ENCODE measurements at regions not wholly inside any gene's neighbourhood (a gene's known extent, or its start where the extent isn't known, plus 50 kb on each side); places are given as distances from the start of the nearest gene placed in this dataset.

DNA sequence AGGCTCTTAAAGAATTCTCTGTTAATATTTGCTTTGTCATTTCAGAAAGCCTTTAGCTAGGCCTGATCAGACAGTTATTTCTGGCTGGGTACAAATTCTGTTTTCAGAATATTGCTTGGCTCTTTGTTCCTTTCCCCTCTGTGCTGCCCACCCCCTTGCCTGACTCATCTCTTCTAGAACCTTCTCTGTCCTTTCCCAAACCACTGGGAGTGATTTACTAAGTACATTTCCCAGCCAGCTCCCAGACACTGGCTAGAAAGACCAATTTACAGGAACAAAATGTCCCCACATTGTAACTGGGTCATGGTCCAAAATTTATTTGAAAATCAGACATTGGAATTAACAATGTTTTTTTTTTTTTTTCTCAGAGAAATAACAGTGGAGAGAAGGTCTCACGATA lies 133.1 kb upstream of the MAP1B start:
- no peaks in the 10 kb centered on the region for H3K9me3 Mint-ChIP-seq

DNA sequence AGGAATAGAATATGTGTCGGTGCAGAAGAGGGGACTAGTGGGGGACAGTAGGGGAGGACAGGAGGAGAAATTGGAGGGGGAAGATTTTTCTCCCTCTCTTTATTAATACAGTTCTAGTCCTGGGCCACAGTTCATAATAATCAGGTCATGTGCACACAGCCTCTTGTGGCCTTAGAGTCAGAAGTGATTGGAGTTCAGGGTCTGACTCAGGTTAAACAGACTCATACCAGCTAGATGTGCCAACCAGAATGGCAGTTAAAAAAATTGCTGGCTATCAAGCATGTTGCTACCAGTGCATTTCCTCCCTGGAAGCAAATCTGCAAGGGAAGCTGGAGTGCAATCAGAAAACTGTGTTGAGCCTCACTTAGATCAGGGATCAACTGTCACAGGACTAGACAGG lies 132.7 kb upstream of the MAP1B start:
- ATAC-seq (no peak), DNase-seq (no peak)
- Mint-ChIP-seq H3K27me3 (peaks cover 6% of the 10 kb centered on the region), H3K4me1 (ENCODE audit: low read depth) (no peaks in the 10 kb centered on the region), H3K36me3 (ENCODE audit: low read depth) (no peaks in the 10 kb centered on the region), H3K9me3 (no peaks in the 10 kb centered on the region), H3K27ac (no peak overlapping the region), H3K4me3 (no peak overlapping the region)
- intact Hi-C loops (cut with micrococcal nuclease) = no loop called here
- CTCF ChIA-PET = no interaction called here
- TF ChIP-seq, protein P1, sequence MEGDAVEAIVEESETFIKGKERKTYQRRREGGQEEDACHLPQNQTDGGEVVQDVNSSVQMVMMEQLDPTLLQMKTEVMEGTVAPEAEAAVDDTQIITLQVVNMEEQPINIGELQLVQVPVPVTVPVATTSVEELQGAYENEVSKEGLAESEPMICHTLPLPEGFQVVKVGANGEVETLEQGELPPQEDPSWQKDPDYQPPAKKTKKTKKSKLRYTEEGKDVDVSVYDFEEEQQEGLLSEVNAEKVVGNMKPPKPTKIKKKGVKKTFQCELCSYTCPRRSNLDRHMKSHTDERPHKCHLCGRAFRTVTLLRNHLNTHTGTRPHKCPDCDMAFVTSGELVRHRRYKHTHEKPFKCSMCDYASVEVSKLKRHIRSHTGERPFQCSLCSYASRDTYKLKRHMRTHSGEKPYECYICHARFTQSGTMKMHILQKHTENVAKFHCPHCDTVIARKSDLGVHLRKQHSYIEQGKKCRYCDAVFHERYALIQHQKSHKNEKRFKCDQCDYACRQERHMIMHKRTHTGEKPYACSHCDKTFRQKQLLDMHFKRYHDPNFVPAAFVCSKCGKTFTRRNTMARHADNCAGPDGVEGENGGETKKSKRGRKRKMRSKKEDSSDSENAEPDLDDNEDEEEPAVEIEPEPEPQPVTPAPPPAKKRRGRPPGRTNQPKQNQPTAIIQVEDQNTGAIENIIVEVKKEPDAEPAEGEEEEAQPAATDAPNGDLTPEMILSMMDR (IDR thresholded peaks at IDR 0.05) = no peak
- POLR2A ChIA-PET = no interaction called here

More for the DNA sequence above, 133.1 kb upstream of the MAP1B start:
- TF ChIP-seq, protein P1 (IDR thresholded peaks at IDR 0.05) = no peak
- H3K27ac Mint-ChIP-seq = no peak overlapping the region
- H3K4me3 Mint-ChIP-seq = no peak overlapping the region
- no peaks in the 10 kb centered on the region for H3K36me3 Mint-ChIP-seq (ENCODE audit: low read depth)
- H3K4me1 Mint-ChIP-seq (ENCODE audit: low read depth) = no peaks in the 10 kb centered on the region
- DNase-seq = no peak
- peaks cover 6% of the 10 kb centered on the region for H3K27me3 Mint-ChIP-seq
- ATAC-seq = no peak
- intact Hi-C loops (cut with micrococcal nuclease) = no loop called here
- POLR2A ChIA-PET = no interaction called here
- CTCF ChIA-PET = no interaction called here

DNA sequence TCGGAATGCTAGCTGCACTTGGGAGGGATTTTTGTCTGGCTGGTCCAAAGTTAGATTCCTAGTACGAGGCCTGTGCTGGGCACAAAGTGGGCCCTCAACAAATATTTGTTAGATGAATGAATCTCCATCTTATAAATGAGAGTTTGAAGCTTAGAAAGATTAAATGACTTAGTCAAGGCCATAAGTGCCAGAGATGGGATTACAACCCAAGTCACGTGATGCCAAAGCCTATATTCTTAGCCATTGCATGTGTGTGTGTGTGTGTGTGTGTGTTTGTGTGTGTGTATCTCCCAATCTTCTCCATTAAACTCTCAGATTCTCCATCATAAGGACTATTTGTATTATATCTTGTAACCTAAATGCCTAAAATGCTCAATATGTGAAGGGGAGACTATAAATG lies 130.8 kb upstream of the MAP1B start:
- TF ChIP-seq, protein P1 (IDR thresholded peaks at IDR 0.05) = no peak
- ATAC-seq = no peak
- H3K27ac Mint-ChIP-seq = no peak overlapping the region
- H3K4me3 Mint-ChIP-seq = no peak overlapping the region
- no peaks in the 10 kb centered on the region for H3K4me1 Mint-ChIP-seq (ENCODE audit: low read depth)
- CTCF ChIA-PET = interaction anchor here (1.1 kb wide), 1 partner anchor 9 kb away, joined by 3 read pairs; no protein-coding TSS in a partner anchor
- POLR2A ChIA-PET = no interaction called here
- peaks cover 3% of the 10 kb centered on the region for H3K9me3 Mint-ChIP-seq
- H3K27me3 Mint-ChIP-seq = peaks cover 6% of the 10 kb centered on the region
- no peak for DNase-seq
- intact Hi-C loops (cut with micrococcal nuclease) = no loop called here
- no peaks in the 10 kb centered on the region for H3K36me3 Mint-ChIP-seq (ENCODE audit: low read depth)

DNA sequence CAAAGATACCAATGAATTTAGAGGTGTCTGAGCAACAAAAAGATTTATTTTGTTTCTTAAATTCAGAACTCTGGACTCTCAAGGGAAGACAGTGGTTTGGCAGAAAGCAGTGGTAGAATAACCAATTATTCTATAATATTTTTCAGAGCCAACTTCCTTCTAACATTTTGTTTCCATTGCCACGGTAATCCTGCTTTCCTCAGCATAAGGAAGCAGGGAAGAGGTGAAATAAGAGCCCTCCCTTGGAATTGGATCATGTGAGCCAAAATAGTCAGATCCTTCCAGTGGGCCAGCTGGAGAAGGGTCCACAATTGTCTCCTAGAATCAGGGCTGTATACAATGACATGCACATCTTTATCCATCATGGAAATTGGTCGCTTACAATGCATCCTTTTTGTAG lies 130.0 kb upstream of the MAP1B start:
- intact Hi-C loops (cut with micrococcal nuclease) = no loop called here
- no peak overlapping the region for H3K4me3 Mint-ChIP-seq
- H3K36me3 Mint-ChIP-seq (ENCODE audit: low read depth) = no peaks in the 10 kb centered on the region
- ChIA-PET CTCF (no interaction called here), POLR2A (no interaction called here)
- H3K9me3 Mint-ChIP-seq = peaks cover 3% of the 10 kb centered on the region
- TF ChIP-seq, protein P1 (IDR thresholded peaks at IDR 0.05) = no peak
- peaks cover 4% of the 10 kb centered on the region for H3K27me3 Mint-ChIP-seq
- H3K27ac Mint-ChIP-seq = no peak overlapping the region
- no peaks in the 10 kb centered on the region for H3K4me1 Mint-ChIP-seq (ENCODE audit: low read depth)
- ATAC-seq (no peak), DNase-seq (no peak)

DNA sequence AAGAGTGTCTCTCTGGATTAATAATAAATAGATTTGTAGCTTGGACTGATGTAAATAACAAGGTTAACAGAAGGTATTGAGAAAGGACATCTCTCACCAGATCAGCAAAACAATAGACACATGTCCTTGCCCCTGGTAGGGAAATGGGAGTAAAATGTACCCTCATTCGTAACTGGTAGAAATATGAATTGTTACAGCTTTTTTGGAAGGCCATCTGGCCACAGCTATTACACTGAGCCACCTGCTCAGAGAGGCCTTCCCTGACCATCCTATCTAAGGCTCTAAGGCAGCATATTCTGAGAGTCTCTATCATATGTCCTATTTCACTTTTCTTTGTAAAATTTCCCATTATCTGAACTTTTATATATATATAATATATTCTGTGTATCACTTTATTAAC lies 129.1 kb upstream of the MAP1B start:
- Mint-ChIP-seq H3K4me3 (no peak overlapping the region), H3K4me1 (ENCODE audit: low read depth) (no peaks in the 10 kb centered on the region), H3K27ac (no peak overlapping the region), H3K9me3 (peaks cover 8% of the 10 kb centered on the region), H3K27me3 (peaks cover 8% of the 10 kb centered on the region), H3K36me3 (ENCODE audit: low read depth) (no peaks in the 10 kb centered on the region)
- intact Hi-C loops (cut with micrococcal nuclease) = no loop called here
- TF ChIP-seq, protein P1 (IDR thresholded peaks at IDR 0.05) = no peak
- DNase-seq (no peak), ATAC-seq (no peak)
- ChIA-PET CTCF (no interaction called here), POLR2A (no interaction called here)

All from activated CD8-positive, alpha-beta T cell treated with anti-CD3 and anti-CD28 coated beads for 36 hours (primary cell).